Fibroblast of skin of right biceps (primary cell): ENCODE measurements at regions not wholly inside any gene's neighbourhood (a gene's known extent, or its start where the extent isn't known, plus 50 kb on each side); places are given as distances from the start of the nearest gene placed in this dataset.

Experiments
- DNase-seq: peaks from one replicate; pipeline ENCODE4 v3.0.0-alpha.2; 2013

GRCh38 chr3:193780810-193781478 lies 187.9 kb downstream of the OPA1 start:
- DNase-seq: peak; percentile 96

- peak; percentile 45 for DNase-seq
Measured at GRCh38 chr3:193782276-193782647, 189.3 kb downstream of the OPA1 start.

DNA sequence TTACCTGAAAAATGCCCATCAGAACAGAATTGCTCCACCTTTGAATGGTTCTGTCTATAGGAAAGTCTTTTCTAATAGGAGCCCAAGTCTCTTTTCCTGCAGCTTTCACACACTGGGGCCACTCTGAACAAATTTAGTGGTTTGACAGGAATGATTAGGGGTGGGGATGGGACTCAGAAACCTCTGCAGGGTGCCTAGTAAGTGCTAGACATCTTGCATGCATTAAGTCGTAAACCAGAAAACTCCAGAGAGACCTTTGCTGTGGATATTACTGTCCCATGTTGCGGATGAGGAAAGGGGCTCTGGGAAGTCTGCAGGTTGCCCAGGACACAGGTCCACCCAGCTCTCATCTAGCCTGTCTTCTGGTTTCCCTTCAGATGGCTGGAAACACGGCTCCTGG lies 189.7 kb downstream of the OPA1 start:
- DNase-seq: no peak

DNA sequence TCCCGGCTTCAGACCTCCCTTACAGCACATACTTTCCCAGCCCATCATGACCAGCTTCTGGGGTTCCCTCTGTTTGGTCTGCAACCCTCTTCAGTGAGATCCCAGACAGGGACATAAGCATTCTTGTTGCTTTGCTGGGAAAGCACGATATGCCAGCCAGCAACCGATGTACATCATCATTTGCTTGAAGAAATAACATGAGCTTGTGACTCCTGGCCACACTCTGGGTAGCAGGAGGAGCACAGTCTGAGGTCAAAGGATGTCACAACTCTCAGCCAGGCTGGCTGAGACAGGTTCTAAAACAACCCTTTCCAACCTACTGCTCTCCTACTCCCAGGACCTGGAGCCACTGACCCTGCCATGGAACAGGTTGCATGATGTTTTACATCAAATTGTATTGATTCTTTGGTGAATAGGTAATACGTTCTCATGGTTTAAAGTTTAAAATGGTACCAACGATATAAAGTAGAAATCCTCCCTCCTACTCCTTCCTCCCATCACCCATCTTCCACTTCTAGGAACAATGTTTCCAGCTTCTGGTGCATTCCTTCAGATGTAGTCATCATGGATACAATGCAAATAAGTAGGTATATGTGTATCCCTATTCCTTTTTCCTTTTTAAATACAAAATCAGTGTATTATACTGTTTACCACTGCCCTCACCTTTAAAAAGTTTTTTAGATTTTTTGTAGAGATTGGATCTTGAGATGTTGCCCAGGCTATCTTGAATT lies 190.3 kb downstream of the OPA1 start:
- DNase-seq: peak; percentile 60

GRCh38 chr3:193784822-193785221 lies 191.8 kb downstream of the OPA1 start:
- no peak for DNase-seq

DNA sequence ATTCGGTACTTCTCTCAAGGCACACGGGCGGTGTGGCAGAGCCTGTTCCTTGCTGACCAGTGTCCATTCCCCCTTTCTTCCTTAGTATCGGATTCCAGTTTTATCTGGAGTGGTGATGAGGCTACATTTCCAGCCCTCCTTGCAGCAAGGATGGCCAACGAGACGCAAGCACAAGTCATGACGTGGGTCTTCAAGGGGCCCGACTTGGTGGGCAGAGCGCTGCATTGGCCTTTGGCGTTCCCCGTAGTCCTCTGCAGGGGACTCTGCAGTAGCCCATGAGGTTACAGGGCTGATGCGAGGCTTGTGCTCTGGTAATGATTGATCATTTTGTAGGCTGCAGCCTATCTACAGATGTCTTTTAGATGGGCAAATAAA lies 194.5 kb downstream of the OPA1 start:
- DNase-seq: no peak

GRCh38 chr3:193788189-193788991 lies 195.4 kb downstream of the OPA1 start:
- DNase-seq: peak; percentile 58

GRCh38 chr3:193789455-193789854 lies 196.4 kb downstream of the OPA1 start:
- no peak for DNase-seq

- no peak for DNase-seq
Measured at GRCh38 chr3:193790086-193790990, 197.3 kb downstream of the OPA1 start.

DNA sequence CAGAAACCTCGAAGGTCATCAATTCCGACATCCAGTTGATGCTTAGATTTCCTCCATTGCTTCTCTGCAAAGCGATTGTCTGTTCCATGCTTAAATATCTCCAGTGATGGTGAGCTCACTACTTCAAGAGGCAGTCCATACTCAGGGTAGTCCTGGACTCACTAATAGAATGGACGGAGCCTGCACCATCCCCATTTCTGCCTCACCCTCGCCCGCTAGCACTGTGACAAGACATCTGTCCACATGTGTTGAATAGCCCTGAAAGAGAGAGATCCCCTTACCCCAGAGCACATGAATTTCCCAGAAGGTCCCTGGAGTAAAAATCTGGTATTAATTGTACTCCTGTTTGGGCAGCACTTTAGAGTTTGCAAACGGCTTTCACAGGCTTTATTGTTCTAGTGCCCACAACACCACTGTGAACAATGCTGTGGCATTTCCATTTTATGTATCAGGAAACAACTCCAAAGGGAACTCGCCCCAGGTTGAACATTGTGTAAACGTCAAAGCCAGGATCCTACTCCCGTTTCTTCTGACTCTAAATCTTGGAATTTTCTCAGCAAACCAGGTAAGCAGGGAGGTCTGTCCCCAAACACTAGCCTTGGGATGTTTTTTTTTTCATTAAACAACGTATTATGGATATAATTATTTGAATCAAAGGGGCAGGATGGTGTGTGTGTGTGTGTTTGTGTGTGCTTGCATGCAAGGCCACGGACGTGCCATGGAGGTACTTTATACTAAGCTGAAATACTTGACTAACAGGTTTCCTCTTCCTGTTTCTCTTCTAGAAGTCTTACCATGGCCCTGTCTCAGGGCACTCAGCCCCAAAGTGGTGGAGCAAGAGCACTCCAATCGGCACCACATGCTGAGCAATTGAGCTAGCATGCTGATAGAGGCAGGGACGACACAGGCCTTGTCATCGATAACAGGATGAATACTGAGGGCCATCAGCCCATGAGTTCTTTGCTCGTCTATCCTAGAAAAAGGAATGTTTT lies 198.3 kb downstream of the OPA1 start:
- no peak for DNase-seq

- DNase-seq: no peak
Measured at GRCh38 chr3:193793123-193793522, 200.1 kb downstream of the OPA1 start.

DNA sequence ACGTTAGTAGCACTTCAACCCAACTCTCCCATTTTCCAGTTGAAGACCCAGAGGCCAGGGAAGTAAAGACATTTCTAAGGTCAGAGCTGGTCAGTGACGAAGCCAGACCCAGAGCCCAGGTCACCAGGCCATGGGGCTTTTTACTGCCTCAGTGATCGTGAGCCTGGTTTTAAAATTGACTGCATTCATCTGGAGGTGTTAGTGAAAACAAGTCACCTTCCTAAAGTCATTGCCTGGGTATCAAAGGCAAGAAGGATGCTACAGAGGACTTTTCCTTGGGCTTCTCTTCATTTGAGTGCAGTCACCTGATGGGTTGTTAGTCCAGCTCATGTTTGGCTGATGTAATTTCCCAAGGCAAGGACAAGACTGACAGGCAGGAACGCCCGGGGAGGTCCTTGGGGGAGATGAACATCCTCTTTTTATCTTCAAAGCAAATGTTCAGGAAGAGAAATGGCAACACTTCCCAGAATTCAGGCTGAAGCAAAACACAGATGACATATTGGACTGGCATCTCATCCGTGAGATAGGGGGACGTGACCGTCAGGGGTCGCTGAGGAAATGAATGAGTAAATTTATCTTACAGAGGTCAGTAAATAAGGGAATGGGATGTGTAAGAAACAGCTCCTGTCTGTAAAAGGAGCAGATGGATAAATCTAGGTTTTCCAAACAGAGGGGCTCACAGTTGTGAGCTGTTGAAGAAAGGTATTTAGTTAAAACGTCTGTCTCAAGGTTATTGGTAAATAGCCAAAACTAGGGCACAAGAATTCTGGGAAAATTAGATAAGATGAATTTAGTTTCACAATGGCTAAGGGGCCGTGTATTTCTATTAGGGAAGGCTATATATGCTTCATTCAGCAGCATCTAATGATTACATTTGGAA lies 201.2 kb downstream of the OPA1 start:
- DNase-seq: peak; percentile 70

- peak; percentile 69 for DNase-seq
Measured at GRCh38 chr3:193795062-193795690, 202.2 kb downstream of the OPA1 start.

- no peak for DNase-seq
Measured at GRCh38 chr3:193796089-193796488, 203.1 kb downstream of the OPA1 start.

GRCh38 chr3:193797566-193797965 lies 204.6 kb downstream of the OPA1 start:
- DNase-seq: no peak

- no peak for DNase-seq
Measured at GRCh38 chr3:193798051-193798450, 205.0 kb downstream of the OPA1 start.

DNA sequence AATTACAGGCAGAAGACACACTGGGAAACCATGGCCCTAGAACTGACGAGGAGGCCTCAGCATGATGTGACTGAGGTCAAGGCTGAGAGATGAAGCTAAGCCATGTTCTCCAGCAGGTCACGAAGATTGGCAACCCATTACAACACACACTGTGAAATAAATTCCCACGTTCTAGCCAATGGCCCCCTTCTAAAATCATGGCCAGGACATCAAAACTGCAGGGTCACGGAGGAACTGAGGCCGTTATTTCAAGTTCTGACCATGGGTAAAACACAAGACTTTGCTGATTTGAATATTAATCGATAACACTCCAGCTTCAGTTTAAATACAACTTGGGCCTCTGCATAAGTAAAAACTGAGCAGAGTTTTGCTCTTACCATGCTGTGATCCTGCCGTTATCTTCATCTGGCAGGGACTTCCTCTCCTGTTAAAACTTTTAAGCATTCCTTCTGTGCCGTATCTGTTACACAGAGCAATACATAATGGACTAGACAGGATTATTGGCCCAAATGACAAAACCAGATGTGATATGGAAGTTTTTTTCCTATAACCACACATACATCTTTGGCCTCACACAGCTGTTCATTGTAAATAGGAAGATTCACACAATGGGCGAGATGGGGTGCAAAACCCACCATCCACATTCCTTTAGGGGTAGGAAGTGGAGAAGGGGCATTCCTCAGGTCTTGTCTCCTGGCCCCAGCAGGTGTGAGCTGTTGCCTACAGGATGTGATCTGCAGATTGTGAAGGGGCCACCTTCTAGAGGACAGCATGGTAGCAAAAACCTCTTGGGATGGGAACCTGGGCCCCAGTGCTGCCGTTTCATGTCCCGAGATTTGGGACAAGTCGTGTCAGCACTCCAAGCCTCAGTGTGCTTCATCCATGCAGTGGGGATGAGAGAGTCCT lies 207.4 kb downstream of the OPA1 start:
- no peak for DNase-seq

- DNase-seq: no peak
Measured at GRCh38 chr3:193801097-193801496, 208.1 kb downstream of the OPA1 start.

DNA sequence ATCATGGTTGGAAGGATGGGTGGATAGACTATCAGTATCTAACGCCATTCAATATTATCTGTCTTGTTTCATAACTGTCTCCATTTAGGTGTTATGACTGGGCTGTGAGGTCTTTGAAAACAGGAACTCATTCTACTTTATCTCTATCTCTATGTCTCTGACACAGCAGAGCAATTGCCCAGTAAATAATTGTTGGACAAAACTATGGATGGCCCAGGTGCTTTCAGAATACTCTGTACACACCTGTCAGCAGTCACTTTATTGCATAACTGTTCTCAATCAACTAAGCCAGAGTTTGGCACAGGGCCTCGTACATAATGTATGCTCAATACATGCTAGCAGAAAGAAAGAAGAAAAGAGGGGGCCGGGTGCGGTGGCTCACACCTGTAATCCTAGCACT lies 210.3 kb downstream of the OPA1 start:
- DNase-seq: no peak
